ENCODE measurements at regions not wholly inside any gene's neighbourhood (a gene's known extent, or its start where the extent isn't known, plus 50 kb on each side); places are given as distances from the start of the nearest gene placed in this dataset.

- no peaks in the 10 kb centered on the region for H3K79me2 ChIP-seq (ENCODE audit: insufficient read depth, low read length)
- no peaks in the 10 kb centered on the region for H4K20me1 ChIP-seq (ENCODE audit: low read depth, low read length)
- H3F3A ChIP-seq (ENCODE audit: insufficient read depth): no peaks in the 10 kb centered on the region
- H3K4me2 ChIP-seq (ENCODE audit: low read depth, low read length, poor library complexity, severe bottlenecking): no peak overlapping the region
- H2AFZ ChIP-seq (ENCODE audit: low read depth, low read length, severe bottlenecking): no peak overlapping the region
- no peak overlapping the region for H3K27ac ChIP-seq (ENCODE audit: low read depth, low read length)
- H3K9me2 ChIP-seq (replicated peaks; ENCODE audit: insufficient read depth, low read length): no peaks in the 10 kb centered on the region
- no peaks in the 10 kb centered on the region for H3K9me3 ChIP-seq (ENCODE audit: insufficient read depth, low read length)
- H3K9ac ChIP-seq (ENCODE audit: low read length): no peak overlapping the region
- no peaks in the 10 kb centered on the region for H3K27me3 ChIP-seq (ENCODE audit: low read length)
- no peak for TF ChIP-seq EZH2phosphoT487 (conservative IDR thresholded peaks at IDR 0.05; ENCODE audit: low read length)
- no peak overlapping the region for H3K4me3 ChIP-seq (ENCODE audit: insufficient read depth, low read length, poor library complexity, severe bottlenecking)
- H3K36me3 ChIP-seq (ENCODE audit: low read length): no peaks in the 10 kb centered on the region
These were observed 976.9 kb upstream of the MBL2 start for GRCh38 chr10:53749439-53749838.

- H3K4me2 ChIP-seq (ENCODE audit: low read depth, low read length, poor library complexity, severe bottlenecking): no peak overlapping the region
- H3K9ac ChIP-seq (ENCODE audit: low read length): no peak overlapping the region
- H3K4me3 ChIP-seq (ENCODE audit: insufficient read depth, low read length, poor library complexity, severe bottlenecking): no peak overlapping the region
- H3K36me3 ChIP-seq (ENCODE audit: low read length): no peaks in the 10 kb centered on the region
- TF ChIP-seq, protein P1, sequence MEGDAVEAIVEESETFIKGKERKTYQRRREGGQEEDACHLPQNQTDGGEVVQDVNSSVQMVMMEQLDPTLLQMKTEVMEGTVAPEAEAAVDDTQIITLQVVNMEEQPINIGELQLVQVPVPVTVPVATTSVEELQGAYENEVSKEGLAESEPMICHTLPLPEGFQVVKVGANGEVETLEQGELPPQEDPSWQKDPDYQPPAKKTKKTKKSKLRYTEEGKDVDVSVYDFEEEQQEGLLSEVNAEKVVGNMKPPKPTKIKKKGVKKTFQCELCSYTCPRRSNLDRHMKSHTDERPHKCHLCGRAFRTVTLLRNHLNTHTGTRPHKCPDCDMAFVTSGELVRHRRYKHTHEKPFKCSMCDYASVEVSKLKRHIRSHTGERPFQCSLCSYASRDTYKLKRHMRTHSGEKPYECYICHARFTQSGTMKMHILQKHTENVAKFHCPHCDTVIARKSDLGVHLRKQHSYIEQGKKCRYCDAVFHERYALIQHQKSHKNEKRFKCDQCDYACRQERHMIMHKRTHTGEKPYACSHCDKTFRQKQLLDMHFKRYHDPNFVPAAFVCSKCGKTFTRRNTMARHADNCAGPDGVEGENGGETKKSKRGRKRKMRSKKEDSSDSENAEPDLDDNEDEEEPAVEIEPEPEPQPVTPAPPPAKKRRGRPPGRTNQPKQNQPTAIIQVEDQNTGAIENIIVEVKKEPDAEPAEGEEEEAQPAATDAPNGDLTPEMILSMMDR (IDR thresholded peaks at IDR 0.05; ENCODE audit: insufficient read depth, low read length, poor library complexity, severe bottlenecking): no peak
- no peak for TF ChIP-seq EZH2phosphoT487 (conservative IDR thresholded peaks at IDR 0.05; ENCODE audit: low read length)
- H3K79me2 ChIP-seq (ENCODE audit: insufficient read depth, low read length): no peaks in the 10 kb centered on the region
- no peaks in the 10 kb centered on the region for H3K9me3 ChIP-seq (ENCODE audit: insufficient read depth, low read length)
- H3K27ac ChIP-seq (ENCODE audit: low read depth, low read length): no peak overlapping the region
- H3K9me2 ChIP-seq (replicated peaks; ENCODE audit: insufficient read depth, low read length): no peaks in the 10 kb centered on the region
- no peaks in the 10 kb centered on the region for H3K27me3 ChIP-seq (ENCODE audit: low read length)
- H3F3A ChIP-seq (ENCODE audit: insufficient read depth): no peaks in the 10 kb centered on the region
- no peaks in the 10 kb centered on the region for H4K20me1 ChIP-seq (ENCODE audit: low read depth, low read length)
- no peak overlapping the region for H2AFZ ChIP-seq (ENCODE audit: low read depth, low read length, severe bottlenecking)
These were observed 975.7 kb upstream of the MBL2 start for GRCh38 chr10:53748319-53748718.

DNA sequence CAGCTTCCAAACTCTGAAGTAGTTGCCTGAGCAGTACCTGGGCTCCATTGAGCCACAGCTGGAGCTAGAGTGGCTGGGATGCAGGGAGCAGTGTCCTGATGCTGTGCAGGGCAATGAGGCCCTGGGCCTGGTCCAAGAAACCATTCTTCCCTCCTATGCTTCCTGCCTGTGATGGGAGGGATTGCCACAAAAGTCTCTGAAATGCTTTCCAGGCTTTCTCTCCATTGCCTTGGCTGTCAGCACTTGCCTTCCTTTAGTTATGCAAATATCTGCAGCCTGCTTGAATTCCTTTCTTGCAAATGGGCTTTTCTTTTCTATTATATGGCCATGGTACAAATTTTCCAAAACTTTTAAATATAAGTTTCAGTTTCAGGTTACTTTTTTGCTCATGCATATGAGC is 972.2 kb upstream of the MBL2 start:
- no peaks in the 10 kb centered on the region for H3K9me3 ChIP-seq (ENCODE audit: insufficient read depth, low read length)
- no peaks in the 10 kb centered on the region for H3K79me2 ChIP-seq (ENCODE audit: insufficient read depth, low read length)
- H3K4me2 ChIP-seq (ENCODE audit: low read depth, low read length, poor library complexity, severe bottlenecking): no peak overlapping the region
- no peaks in the 10 kb centered on the region for H4K20me1 ChIP-seq (ENCODE audit: low read depth, low read length)
- H3F3A ChIP-seq (ENCODE audit: insufficient read depth): no peaks in the 10 kb centered on the region
- TF ChIP-seq EZH2phosphoT487 (conservative IDR thresholded peaks at IDR 0.05; ENCODE audit: low read length): no peak
- TF ChIP-seq, protein P1 (IDR thresholded peaks at IDR 0.05; ENCODE audit: insufficient read depth, low read length, poor library complexity, severe bottlenecking): no peak
- H3K36me3 ChIP-seq (ENCODE audit: low read length): no peaks in the 10 kb centered on the region
- no peak overlapping the region for H3K9ac ChIP-seq (ENCODE audit: low read length)
- H3K27me3 ChIP-seq (ENCODE audit: low read length): no peaks in the 10 kb centered on the region
- no peaks in the 10 kb centered on the region for H3K9me2 ChIP-seq (replicated peaks; ENCODE audit: insufficient read depth, low read length)
- no peak overlapping the region for H2AFZ ChIP-seq (ENCODE audit: low read depth, low read length, severe bottlenecking)
- no peak overlapping the region for H3K4me3 ChIP-seq (ENCODE audit: insufficient read depth, low read length, poor library complexity, severe bottlenecking)
- no peak overlapping the region for H3K27ac ChIP-seq (ENCODE audit: low read depth, low read length)

- H3K79me2 ChIP-seq (ENCODE audit: insufficient read depth, low read length): no peaks in the 10 kb centered on the region
- no peaks in the 10 kb centered on the region for H3K9me3 ChIP-seq (ENCODE audit: insufficient read depth, low read length)
- no peaks in the 10 kb centered on the region for H4K20me1 ChIP-seq (ENCODE audit: low read depth, low read length)
- TF ChIP-seq, protein P1 (IDR thresholded peaks at IDR 0.05; ENCODE audit: insufficient read depth, low read length, poor library complexity, severe bottlenecking): no peak
- TF ChIP-seq EZH2phosphoT487 (conservative IDR thresholded peaks at IDR 0.05; ENCODE audit: low read length): no peak
- no peaks in the 10 kb centered on the region for H3K36me3 ChIP-seq (ENCODE audit: low read length)
- no peaks in the 10 kb centered on the region for H3K9me2 ChIP-seq (replicated peaks; ENCODE audit: insufficient read depth, low read length)
- H3K27ac ChIP-seq (ENCODE audit: low read depth, low read length): no peak overlapping the region
- H3K4me2 ChIP-seq (ENCODE audit: low read depth, low read length, poor library complexity, severe bottlenecking): no peak overlapping the region
- no peak overlapping the region for H2AFZ ChIP-seq (ENCODE audit: low read depth, low read length, severe bottlenecking)
- no peak overlapping the region for H3K4me3 ChIP-seq (ENCODE audit: insufficient read depth, low read length, poor library complexity, severe bottlenecking)
- H3K9ac ChIP-seq (ENCODE audit: low read length): no peak overlapping the region
- no peaks in the 10 kb centered on the region for H3K27me3 ChIP-seq (ENCODE audit: low read length)
- no peaks in the 10 kb centered on the region for H3F3A ChIP-seq (ENCODE audit: insufficient read depth)
These were observed 971.6 kb upstream of the MBL2 start for GRCh38 chr10:53744176-53744575.

All from SU-DHL-6 (cell line).